ENCODE measurements at regions not wholly inside any gene's neighbourhood (a gene's known extent, or its start where the extent isn't known, plus 50 kb on each side); places are given as distances from the start of the nearest gene placed in this dataset.

DNA sequence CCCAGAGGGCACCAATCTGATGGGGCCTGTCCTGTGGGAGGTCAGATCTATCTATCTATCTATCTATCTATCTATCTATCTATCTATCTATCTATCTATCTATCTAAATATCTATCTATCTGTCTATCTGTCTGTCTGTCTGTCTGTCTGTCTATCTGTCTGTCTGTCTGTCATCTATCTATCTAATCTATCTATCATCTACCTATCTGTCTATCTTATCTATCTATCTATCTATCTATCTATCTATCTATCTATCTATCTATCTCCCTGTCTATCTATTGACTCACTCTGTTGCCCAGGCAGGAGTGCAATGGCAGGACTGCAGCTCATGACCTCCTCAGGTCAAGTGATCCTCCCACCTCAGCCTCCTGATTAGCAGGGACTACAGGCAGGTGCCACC is 155.7 kb upstream of the STX18 start:
- no peak for DNase-seq (ENCODE audit: extremely low spot score, insufficient read length, low read depth)
- no peak for FAIRE-seq

DNA sequence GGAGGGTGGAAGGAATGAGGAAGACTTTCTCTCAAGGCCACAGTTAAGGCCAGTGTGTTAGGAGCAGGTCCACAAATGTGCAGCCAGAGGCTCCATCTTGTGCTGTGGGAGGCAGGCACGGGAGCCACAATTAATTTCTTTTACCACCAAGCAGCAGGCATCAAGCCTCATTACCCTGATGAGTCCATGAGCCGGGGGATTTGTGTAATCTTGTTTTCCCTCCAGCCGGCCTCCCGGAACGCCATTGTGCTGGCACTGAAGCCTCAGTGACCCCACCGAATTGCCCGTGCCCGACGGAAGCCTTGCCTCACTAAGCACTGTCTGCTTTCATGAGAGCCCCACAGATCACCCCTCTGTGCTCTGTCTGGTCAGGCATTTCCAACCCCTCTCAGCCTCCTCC is 154.7 kb upstream of the STX18 start:
- FAIRE-seq (no peak), DNase-seq (ENCODE audit: extremely low spot score, insufficient read length, low read depth) (no peak)

DNA sequence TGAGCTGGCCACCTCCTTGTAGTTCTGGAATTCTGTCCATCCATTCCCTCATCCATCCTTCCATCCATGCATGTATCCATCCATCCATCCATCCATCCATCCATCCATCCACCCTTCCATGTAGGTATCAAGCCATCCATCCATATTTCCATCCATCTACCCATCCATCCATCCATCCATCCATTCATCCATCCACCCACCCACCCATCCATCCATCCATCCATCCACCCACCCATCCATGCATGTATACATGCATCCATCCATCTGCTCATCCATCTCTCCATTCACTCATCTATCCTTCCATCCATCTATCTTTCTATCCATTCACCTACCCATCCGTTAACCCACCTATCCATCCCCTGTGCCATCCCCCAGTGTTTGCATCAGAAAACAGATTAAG is 153.6 kb upstream of the STX18 start:
- DNase-seq (ENCODE audit: extremely low spot score, insufficient read length, low read depth) = no peak
- no peak for FAIRE-seq

DNA sequence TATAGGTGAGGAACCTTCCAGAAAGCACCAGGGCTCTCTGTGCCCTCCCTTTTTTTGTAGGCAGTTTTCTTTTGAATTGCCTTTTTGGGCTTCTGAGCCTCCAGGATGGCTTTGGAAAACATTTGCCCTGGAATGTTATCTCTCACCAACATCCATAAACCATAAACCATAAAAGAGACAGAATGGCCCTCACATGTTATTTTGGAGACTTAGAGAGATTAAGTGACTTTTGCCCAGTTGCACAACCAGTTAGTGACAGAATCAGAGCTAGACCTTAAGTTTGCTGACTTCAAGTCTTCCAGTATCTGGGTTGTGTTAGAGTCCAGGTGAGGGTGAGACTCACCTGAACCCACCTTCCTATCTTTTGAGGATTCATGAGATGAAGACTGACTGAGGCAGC is 153.0 kb upstream of the STX18 start:
- FAIRE-seq = no peak
- no peak for DNase-seq (ENCODE audit: extremely low spot score, insufficient read length, low read depth)

DNA sequence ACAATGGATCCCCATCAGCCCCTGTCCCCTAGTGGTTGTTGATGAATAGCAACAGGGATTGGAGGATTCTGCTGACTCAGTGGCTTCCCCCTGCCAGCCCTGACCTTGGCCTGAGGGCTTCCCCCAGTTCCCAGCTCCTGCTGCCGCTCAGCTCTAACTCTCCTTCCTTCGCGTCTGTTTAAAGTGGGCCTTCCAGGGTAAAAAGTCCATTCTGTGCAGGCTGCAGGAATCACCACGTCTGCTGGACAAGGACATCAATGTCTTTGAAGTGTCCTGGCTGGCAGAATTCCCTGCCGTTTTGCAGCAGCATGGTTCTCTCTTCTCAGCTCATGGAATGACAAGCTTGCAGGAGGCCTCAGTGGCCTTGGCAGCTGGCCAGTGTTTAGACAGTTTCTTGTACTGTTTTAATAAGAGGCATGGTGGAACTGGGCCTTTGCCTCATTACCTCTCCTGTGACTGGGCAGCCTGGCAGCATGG is 152.5 kb upstream of the STX18 start:
- DNase-seq (ENCODE audit: extremely low spot score, insufficient read length, low read depth) = no peak
- FAIRE-seq = no peak

DNA sequence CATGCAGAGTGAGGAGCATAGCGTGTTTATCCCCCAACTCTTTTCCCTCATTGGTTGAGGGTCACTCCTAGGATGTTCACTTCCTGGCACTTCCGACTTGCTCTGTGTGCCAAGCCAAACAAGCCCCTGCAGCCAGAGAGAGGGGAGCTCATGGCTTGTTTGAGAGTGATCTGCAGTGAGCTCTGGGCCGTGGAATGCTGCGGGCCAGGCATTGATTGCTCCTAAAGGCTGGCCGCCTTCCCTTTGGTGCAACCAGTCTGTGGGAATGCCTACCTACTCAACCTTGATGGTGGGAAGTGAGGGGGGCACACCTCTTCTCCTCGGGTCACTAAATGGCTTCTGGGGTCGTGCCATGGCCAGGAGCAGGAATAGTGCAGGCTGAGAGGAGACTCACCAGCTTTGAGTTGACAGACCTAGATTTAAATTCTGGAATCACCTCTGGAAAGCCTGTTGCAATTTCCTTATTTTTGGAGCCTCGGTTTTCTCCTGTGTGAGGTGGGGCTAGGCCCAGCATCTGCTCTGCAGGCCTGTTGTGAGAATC is 152.0 kb upstream of the STX18 start:
- FAIRE-seq (no peak), DNase-seq (ENCODE audit: extremely low spot score, insufficient read length, low read depth) (no peak)

DNA sequence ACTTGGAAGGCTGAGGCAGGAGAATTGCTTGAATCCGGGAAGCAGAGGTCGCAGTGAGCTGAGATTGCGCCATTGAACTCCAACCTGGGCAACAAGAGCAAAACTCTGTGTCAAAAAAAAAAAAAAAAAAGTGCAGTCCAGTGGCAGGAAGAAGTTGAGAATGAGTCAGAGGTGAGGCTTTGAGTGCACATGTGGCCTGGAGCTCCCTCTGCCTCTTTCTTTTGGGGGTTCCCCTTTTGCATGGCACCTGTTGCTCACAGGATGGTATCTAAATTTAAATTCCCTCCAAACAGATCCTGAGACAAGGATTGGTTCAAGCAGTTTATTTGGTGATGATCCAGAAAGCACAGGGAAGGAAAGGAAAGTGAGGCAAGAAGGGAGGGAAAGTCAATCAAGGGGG is 151.4 kb upstream of the STX18 start:
- DNase-seq (ENCODE audit: extremely low spot score, insufficient read length, low read depth) = no peak
- peak; percentile 63 for FAIRE-seq

DNA sequence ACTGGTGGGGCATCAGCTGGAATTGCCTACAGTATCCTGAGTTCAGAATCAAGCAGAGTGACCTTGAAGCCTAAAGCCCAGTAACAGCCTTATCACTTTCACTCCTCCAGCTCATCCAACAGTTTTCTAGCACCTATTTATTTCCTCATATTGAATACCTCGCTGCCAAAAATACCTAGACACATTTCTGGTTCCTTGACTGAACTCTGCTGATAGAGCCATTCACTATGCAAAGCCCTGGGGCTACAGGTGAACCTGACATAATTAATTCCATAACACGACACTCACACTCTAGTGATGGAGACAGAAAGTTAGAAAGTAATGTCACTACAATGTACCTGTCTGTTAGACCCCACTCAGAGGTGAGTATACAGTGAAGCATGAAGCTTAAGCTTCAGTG is 149.0 kb upstream of the STX18 start:
- FAIRE-seq = no peak
- DNase-seq (ENCODE audit: extremely low spot score, insufficient read length, low read depth) = no peak

DNA sequence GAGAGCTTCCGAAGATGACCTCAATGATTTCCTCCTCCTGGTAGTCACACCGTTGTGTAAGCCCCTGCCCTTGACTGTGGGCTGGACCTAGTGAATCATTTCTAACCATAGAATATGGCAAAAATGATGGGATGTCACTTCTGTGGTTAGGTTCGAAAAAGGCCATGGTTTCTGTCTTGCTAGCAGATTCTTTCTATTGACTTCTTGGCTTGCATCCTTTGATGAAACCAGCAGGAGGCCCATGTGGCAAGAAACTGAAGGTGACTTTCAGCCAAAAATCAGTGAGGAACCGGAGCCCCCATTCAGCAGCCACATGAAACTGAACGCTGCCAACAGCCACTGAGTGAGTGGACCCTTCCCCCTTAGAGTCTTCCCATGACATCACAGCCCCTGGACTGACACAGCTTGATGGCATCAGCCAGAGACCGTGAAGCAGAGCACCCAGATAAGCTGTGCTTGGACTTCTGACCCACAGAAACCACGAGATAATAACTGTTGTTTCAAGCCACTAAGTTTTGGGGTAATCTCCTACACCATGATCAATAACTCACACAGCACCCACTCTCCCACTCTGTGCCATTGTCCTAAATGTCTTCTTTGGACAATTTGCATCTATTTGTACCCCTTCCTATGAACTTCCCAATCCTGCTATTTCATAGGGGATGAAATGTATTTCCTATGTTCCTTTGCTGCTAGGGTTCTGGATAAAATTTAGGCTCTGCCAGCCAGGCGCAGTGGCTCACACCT is 148.0 kb upstream of the STX18 start:
- FAIRE-seq = peak; percentile 90

DNA sequence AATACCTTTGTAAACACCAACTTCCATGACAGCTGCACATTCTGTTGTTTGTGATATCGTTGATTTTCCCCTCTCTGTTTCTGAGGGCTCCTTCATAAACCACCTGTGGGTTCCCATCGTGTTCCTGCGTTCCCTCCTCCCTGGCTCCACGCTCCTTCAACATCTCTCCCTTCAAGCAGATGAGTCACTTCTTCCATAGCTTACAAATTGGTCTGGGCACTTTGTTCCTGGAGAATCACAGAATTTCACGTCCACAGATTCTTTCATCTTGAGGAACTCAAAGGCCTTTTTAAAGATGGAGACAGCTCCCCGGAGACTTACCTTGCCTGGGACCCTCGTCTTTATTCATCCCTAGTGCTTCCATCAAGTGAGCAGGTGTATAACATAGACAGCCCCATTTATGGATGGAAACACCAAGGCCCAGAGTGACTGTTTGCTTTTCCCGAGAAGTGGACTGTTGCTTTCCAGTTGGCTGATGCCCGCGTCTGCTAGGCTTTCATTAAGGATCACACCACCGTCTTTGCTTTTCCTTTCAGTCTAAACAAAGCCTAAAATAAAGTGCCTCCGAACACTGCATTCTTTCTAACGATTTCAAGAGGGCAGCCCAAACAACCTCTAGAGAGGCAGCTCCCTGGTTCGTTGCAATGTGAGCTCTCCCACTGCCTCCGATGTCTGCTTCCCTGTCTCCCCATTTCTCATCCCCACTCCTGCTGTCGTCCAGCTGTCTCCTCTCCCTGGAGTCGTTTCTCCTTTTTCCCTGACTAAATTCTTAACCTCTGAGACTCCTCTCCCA is 146.3 kb upstream of the STX18 start:
- DNase-seq (ENCODE audit: extremely low spot score, insufficient read length, low read depth) (no peak), FAIRE-seq (no peak)

More for the DNA sequence above, 148.0 kb upstream of the STX18 start:
- peak; percentile 57 for DNase-seq (ENCODE audit: extremely low spot score, insufficient read length, low read depth)

DNA sequence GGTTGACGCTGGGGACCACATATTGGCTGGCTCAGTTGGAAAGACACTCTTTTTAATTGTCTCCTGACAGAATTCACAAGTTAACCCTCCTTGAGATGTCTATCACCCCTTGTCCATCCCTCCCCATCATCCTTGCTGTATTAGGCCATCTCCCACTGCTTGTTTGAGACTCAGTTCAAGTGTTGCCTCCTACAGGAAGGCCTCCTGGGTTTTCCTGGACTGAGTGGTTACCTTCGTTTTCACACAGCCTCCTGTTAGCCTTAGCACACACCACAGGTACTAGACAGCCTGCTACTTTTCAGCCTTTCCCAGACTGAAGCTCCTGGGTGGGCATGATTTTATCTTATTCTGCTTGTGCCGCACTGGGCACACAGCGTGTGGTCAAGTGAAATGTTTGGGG is 145.3 kb upstream of the STX18 start:
- no peak for DNase-seq (ENCODE audit: extremely low spot score, insufficient read length, low read depth)
- FAIRE-seq = no peak

DNA sequence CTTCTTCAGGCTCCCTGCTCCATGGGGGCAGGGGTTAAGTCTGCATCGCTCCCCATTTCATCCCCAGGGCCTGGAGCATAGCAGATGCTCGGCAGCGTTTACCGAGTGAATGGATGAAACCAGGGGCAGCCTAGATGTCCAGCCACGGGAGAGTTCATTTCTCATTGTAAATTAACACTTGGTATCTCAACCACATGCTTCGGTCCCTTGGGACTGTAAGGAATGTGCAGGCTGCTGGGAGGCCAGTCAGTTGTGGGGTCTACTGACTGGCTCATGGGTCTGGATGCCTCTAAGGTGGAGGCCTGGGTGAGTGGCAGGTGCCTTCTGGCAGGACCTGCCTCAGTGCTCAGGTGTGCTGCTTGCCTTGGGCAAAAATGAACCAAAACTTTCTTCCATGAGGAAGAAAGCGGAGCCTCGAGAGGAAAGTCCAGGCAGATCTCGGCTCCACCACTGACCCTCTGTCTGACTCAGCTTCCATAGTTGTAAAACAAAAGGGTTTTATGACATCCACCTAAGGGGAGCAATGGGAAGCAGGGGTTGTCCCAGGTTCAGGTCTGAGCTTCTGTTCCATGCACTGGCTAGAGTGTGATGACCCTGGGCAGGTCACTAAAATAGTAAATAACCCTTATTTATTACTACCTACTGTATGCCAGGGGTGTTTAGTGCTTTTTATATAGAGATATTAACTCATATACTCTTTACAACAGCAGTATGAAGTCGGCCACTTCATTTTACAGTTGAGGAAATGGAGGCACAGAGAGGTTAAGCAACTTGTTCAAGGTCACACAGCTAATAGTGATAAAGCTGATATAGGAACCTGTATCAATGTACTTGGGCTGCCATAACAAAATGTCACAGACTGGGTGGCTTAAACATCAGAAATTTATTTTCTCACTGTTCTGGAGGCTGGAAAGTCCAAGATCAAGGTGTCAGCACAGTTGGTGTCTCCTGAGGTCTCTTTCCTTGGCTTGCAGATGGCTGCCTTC is 144.3 kb upstream of the STX18 start:
- DNase-seq (ENCODE audit: extremely low spot score, insufficient read length, low read depth) (no peak), FAIRE-seq (no peak)

DNA sequence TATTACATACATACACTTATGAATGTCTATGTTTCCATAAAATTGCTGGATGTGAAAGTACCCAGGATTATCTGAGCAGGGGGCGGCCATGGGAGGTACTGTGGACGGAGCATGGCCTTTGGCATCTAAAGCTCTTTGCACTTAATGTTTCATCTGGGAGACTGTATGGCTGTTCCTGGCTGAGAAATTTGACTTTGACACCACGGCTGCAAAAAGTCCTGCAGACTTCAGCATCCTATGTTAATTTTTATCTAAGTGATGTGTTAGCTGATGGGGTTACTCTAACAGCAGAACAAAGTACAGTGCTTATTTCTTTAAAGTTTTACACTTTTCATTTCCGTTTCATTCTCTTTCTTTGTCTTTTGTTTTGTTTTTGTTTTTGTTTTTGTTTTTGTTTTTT is 139.8 kb upstream of the STX18 start:
- no peak for FAIRE-seq
- DNase-seq (ENCODE audit: extremely low spot score, insufficient read length, low read depth) = no peak

DNA sequence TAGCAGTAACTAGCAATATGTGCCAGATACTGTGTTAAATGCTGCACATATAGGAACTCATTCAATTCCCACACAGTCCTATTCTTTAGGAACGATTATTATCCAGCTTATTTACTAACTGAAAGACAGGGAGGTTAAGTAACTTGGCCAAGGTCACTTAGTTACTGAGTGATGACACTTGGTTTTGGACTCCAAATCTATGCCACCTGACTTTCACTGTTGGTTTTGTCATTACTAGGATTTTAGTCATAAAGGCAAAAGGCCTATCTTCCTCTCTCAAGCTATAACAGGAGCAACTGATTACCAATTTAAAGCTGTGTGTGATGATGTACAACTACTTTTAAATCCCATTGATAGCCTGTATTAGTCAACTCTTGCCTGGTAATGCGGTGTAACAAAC is 138.9 kb upstream of the STX18 start:
- FAIRE-seq = no peak
- DNase-seq (ENCODE audit: extremely low spot score, insufficient read length, low read depth) = no peak

DNA sequence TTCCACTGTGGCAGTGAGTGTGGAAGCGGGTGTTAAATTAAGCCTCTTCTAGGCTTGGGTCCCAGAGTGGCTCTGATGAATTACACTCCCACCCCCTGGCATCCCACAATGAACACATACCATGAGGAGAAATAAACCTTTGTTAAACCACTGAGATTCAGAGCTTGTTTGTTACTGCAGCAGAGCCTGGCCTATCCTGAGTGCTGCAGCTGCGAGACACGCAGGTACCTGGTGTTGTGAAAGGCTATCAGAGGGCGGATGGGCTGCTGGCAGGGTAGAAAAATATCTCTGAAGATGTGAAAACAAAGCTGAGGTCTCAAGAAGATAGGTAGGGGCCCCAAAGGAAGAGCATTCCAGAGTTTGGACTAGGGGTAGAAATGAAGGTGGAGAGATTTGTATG is 138.4 kb upstream of the STX18 start:
- FAIRE-seq = no peak
- no peak for DNase-seq (ENCODE audit: extremely low spot score, insufficient read length, low read depth)

DNA sequence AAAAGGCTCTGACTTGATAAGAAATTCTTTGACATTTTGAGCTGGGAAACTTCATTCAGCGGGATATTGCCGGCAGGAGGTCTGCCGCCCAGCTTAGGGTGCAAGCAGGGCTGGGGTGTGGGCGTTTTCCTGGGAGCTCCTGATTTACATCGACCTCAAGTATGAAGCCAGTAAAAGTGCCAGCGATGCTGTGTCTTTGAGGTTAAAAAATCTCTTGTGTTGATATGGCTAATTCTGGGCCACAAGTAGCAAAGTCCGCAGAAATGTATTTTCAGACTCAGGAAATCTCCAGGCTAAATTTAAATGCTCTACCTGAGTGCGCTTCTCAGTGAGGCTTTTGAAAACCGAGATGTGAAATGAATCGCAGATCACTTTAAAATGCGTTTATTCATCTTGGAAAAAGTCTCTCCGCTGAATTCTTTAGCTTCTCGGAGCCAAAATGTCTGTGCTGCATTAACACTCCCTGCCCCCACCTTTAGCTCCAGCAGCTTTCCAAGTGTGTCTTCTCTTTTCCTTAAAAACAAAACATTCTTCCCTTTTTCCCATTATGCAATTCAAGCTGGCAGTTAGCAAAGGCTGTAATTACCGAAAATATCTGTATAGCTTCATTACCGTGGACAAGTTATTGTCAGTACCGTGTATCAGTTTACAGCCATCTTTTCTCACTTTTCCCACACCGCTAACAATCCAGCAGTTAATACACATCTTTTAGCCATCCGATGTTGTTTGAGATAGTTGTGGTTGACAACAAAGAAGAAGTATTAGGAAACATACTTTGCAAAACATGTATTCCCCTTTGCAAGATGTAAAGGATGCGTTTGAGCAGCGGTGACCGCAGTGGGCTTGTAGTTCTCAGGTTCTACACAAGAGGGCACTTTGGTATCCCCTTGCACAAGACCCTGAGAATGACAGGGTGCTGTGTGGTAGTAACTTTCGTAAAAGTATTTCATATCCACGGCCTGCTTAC is 136.0 kb upstream of the STX18 start:
- no peak for FAIRE-seq
- no peak for DNase-seq (ENCODE audit: extremely low spot score, insufficient read length, low read depth)

DNA sequence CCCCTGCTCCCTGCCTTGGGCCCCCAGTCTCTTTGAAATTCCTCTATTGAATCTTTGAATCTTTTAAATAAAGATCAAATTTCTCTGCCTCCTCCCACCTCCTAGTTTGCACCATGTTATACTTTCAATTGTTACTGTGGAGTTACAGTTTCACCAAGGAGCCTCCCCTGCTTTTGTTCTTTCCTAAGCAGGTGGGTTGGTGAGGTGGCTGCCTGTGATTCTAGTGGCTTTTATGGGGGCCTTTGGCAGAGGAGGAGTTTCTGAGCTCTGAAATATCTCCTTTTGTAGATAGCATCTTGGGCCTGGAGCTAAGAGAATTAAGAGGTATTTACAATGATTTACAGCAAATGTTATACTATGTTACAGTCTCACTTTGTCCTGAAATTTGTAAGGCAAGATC is 133.8 kb upstream of the STX18 start:
- DNase-seq (ENCODE audit: extremely low spot score, insufficient read length, low read depth) = no peak
- no peak for FAIRE-seq

DNA sequence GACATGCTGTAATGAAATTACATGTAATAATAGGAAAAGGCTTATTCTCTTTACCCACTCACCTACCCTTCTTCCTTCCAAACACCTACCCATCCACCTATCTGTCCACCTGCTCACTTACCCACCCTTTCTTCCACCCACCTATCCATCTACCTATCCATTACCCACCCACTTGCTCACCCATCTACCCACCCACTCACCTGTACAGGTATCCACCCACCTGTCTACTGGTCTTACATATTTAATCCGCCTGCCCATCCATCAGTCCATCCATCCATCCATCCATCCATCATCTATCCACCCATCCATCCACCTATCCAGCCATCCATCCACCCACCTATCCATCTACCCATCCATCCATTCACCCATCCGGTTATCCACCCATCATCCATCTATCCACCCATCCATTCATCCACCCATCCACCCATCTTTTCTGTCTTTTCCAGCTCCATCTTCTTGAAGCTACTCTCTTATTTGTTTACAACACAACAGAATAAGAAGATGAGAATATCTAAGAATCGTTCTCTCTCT is 133.3 kb upstream of the STX18 start:
- no peak for FAIRE-seq

DNA sequence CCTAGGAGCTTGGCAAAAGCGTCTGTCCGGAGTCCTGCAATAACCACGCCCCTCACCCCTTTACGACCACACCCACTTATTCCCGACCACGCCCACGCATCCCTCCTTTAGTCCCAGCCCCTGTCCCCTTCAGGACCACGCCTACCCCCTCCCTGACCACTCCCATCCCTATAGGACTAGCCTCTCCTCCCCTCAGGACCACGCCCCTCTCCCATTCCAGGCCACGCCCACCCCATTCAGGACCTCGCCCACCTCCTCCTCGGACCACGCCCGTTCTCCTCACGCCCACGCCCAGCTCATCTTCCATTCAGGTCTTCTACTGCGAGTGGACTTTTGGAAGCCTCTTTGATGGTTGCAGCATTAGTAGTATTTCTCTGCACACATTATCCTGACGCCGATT is 131.2 kb upstream of the STX18 start:
- DNase-seq (ENCODE audit: extremely low spot score, insufficient read length, low read depth) = no peak
- no peak for FAIRE-seq

More for the DNA sequence above, 133.3 kb upstream of the STX18 start:
- no peak for DNase-seq (ENCODE audit: extremely low spot score, insufficient read length, low read depth)

All from GM18507 (cell line).